Mucosa of descending colon (tissue), 3 donors: ENCODE measurements at regions not wholly inside any gene's neighbourhood (a gene's known extent, or its start where the extent isn't known, plus 50 kb on each side); places are given as distances from the start of the nearest gene placed in this dataset.

Experiments
- ATAC-seq: fragments of 200-7000 bp; cut with Tn5 transposase; one replicate; pipeline ENCODE4 v1.9.1; 2020; ENCODE audit warnings: mild to moderate bottlenecking, moderate library complexity
- DNase-seq, 3 donors: peaks; one replicate each; pipeline ENCODE4 v3.0.0-alpha.2; 2020
- H3K36me3 ChIP-seq: fragments of 200-600 bp; one replicate; pipeline ENCODE4 v1.8.0; 2021; ENCODE audit warnings: low read depth, mild to moderate bottlenecking
- H3K4me1 ChIP-seq: fragments of 200-600 bp; one replicate; pipeline ENCODE4 v1.8.0; 2021; ENCODE audit warnings: low read depth, mild to moderate bottlenecking
- H3K4me3 ChIP-seq: fragments of 200-600 bp; one replicate; pipeline ENCODE4 v1.8.0; 2021; ENCODE audit warnings: mild to moderate bottlenecking
- H3K9me3 ChIP-seq: fragments of 200-600 bp; one replicate; pipeline ENCODE4 v1.8.0; 2021; ENCODE audit warnings: mild to moderate bottlenecking
- intact Hi-C, 2 donors: fragments of 100-400 bp; cut with DNase I in 1 of 2; cut with micrococcal nuclease in 1 of 2; formaldehyde crosslinking; loops; one replicate each; pipeline versions ENCODE4 v1.11.0 to v1.11.1; 2022; cut with DNase I, micrococcal nuclease
- TF ChIP-seq, protein P1 (sequence below): fragments of 200-600 bp; IDR thresholded peaks from one replicate; pipeline ENCODE4 v1.8.0; 2022; ENCODE audit warnings: antibody characterized with exemption, mild to moderate bottlenecking
- donor health status: DM: no; HTN: no; CAD: no; lungs with moderate emphysema.
- donor health status: DM: no; HTN: no; CAD: no.
- donor health status: DM: no; HTN: yes; CAD: no.

DNA sequence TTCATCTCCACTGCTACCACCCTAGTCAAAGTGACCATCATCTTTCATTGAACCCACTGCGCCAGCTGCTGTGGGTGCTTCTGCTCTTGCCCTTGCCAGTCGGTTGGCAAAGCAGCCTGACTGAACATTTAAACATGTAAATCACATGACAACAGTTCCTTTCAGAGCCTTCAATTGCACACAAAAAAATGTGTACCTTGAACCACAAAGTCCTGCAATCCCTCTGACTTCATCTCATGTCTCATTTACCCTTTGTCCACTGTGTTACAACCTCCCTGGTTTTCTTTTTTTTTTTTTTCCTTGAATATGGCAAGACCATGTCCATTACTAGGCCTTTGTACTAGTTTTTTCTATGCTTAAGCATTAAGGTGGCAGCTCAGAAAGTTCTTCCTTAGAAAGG is 183.5 kb downstream of the GBA3 start:
- no peak for DNase-seq
- H3K4me1 ChIP-seq = peaks cover 22% of the 10 kb centered on the region
- ATAC-seq = peak; percentile 25
- H3K9me3 ChIP-seq = no peaks in the 10 kb centered on the region
- H3K4me3 ChIP-seq = no peak overlapping the region
- no peaks in the 10 kb centered on the region for H3K36me3 ChIP-seq
- intact Hi-C loops = no loop called here
- TF ChIP-seq, protein P1, sequence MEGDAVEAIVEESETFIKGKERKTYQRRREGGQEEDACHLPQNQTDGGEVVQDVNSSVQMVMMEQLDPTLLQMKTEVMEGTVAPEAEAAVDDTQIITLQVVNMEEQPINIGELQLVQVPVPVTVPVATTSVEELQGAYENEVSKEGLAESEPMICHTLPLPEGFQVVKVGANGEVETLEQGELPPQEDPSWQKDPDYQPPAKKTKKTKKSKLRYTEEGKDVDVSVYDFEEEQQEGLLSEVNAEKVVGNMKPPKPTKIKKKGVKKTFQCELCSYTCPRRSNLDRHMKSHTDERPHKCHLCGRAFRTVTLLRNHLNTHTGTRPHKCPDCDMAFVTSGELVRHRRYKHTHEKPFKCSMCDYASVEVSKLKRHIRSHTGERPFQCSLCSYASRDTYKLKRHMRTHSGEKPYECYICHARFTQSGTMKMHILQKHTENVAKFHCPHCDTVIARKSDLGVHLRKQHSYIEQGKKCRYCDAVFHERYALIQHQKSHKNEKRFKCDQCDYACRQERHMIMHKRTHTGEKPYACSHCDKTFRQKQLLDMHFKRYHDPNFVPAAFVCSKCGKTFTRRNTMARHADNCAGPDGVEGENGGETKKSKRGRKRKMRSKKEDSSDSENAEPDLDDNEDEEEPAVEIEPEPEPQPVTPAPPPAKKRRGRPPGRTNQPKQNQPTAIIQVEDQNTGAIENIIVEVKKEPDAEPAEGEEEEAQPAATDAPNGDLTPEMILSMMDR = no peak

DNA sequence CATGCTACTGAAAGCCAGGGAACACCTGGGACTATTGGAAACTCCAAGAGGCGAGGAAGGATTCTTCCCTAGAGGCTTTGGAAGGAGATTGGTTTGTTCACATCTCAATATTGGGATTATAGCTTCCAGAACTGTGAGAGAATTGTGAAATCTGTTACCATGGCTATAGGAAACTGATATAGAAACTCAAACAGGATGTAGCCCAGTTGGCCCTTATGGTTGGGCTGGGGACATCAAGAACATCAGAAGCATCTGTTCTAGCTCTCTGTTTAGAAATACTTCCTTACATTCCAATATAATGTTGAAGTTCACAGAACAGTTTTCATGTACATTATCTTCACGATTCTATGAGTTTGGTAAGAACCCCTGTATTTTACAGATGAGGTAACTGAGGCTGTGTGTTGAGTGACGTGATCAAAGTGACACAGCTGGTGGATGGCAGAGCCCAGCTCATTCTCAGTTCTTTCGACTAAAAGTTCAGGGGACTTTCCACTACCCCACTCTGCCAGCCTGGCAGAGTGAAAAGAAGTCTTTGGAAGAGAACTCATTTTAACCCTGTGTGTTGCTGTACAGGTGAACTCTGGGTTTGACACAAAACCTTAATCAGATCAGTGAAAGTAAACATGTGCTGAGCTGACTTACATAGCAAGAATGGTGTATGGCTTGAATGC is 183.0 kb downstream of the GBA3 start:
- DNase-seq (no peak), ATAC-seq (no peak)
- H3K4me3 ChIP-seq = no peak overlapping the region
- intact Hi-C loops = no loop called here
- H3K9me3 ChIP-seq = no peaks in the 10 kb centered on the region
- peaks cover 22% of the 10 kb centered on the region for H3K4me1 ChIP-seq
- TF ChIP-seq, protein P1 = no peak
- no peaks in the 10 kb centered on the region for H3K36me3 ChIP-seq

DNA sequence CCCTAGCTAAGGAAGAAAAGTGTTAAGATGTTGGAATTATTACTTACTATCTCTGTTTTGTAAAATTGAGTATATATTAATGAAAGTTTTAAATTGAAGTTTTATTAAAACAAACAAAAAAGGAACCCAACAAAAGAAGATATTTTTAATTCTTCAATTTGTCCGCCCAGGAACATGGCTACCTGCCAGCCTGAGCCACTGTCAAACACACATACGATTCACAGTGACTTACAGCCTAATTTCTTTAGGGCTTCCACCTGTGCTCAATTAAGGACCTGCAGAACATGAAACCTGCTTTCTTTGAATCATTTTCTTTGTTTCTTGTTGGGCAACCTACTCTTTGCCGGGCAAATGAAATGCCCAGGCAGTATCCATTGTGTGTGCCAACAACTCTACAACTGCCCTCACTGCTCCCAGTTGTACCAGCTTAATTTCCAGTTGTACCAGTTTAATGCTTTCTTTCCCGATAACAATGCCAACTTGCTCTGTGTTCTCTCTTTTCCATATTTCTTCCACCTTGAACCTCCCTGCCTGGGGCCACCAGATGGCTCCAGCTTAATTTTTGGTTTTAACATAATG is 181.7 kb downstream of the GBA3 start:
- Histone ChIP-seq H3K4me3 (no peak overlapping the region), H3K4me1 (peaks cover 22% of the 10 kb centered on the region), H3K36me3 (no peaks in the 10 kb centered on the region), H3K9me3 (no peaks in the 10 kb centered on the region)
- ATAC-seq (peak; percentile 77), DNase-seq (peak in 2 of 3 donors; percentile 62 to 66)
- TF ChIP-seq, protein P1 = no peak
- intact Hi-C loops = no loop called here

DNA sequence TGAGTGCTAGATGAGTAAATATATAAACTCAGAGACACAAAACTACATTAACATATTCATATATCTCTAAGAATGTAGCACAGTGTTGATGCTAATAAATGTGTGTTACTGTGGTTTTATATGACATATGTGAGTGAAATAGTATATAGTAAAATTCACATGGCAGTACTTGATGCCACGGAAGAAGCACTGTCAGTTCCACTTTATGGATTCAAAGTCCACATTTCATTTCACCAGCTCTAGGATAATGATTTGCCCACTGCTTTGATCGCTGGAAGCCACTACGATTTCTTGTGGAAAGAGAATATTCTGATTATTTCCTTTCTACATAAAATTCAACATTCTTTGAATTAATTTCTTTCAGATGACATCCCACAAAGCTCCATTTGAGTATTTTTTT is 181.2 kb downstream of the GBA3 start:
- ATAC-seq (peak; percentile 90), DNase-seq (peak in 1 of 3 donors; percentile 34)
- intact Hi-C loops = no loop called here
- Histone ChIP-seq H3K4me1 (peaks cover 22% of the 10 kb centered on the region), H3K4me3 (no peak overlapping the region), H3K36me3 (no peaks in the 10 kb centered on the region), H3K9me3 (no peaks in the 10 kb centered on the region)
- TF ChIP-seq, protein P1 = no peak

DNA sequence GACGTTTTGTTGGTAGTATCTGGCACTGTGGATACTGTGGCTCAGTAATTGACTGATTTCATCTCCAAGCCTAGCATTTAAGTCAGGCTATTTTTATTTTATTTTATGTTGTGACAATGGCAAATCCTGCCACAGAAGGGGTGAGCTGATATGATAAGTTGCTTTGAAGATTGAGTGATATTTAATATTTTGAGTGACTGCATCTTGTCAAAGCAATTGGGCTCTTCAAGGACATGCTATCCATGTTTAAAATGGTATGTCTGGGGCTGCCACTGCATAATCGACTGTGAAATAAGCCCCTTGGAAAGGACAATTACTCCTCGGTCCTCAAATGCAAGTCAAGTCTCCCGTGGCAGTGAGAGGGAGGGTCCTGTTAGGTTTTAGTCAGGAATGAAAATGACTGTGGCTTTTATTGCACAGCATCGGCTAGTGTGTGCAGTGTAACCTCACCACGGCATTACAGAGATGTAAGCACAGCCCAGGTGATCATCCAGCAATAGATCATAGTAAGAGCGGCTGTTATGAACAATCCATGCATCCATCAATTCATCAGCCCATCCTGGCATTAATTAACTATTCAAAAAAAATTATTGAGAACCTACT is 178.2 kb downstream of the GBA3 start:
- Histone ChIP-seq H3K4me1 (peaks cover 22% of the 10 kb centered on the region), H3K36me3 (no peaks in the 10 kb centered on the region), H3K9me3 (no peaks in the 10 kb centered on the region), H3K4me3 (no peak overlapping the region)
- DNase-seq (no peak), ATAC-seq (no peak)
- intact Hi-C loops = no loop called here
- TF ChIP-seq, protein P1 = no peak
